Mesothelial cell of epicardium (in vitro differentiated cells): ENCODE measurements at regions not wholly inside any gene's neighbourhood (a gene's known extent, or its start where the extent isn't known, plus 50 kb on each side); places are given as distances from the start of the nearest gene placed in this dataset.

Source experiments
- DNase-seq, 2 experiments: peaks; one replicate each; pipeline ENCODE4 v3.0.0; 2021; ENCODE audit warnings: low spot score in 2 of 2; ENCODE audit not compliant: unreplicated experiment in 2 of 2
- H3K27ac Mint-ChIP-seq: 2 replicates; pipeline ENCODE4 v1.8.0; 2021; ENCODE audit warnings: mixed read lengths
- H3K27me3 Mint-ChIP-seq: 2 replicates; pipeline ENCODE4 v1.8.0; 2021; ENCODE audit warnings: low read depth, mixed read lengths
- H3K36me3 Mint-ChIP-seq: 2 replicates; pipeline ENCODE4 v1.8.0; 2021; ENCODE audit warnings: mixed read lengths
- H3K4me1 Mint-ChIP-seq: 2 replicates; pipeline ENCODE4 v1.8.0; 2021; ENCODE audit warnings: mixed read lengths
- H3K4me3 Mint-ChIP-seq: 2 replicates; pipeline ENCODE4 v1.8.0; 2021; ENCODE audit warnings: mild to moderate bottlenecking, moderate library complexity, mixed read lengths
- H3K9me3 Mint-ChIP-seq: 2 replicates; pipeline ENCODE4 v1.8.0; 2021; ENCODE audit warnings: mixed read lengths
- TF ChIP-seq, protein P1 (sequence below): fragments of 200-600 bp; sonication (generic); IDR thresholded peaks from one replicate; pipeline ENCODE4 v1.5.0; 2021; ENCODE audit warnings: antibody characterized with exemption; ENCODE audit not compliant: unreplicated experiment

DNA sequence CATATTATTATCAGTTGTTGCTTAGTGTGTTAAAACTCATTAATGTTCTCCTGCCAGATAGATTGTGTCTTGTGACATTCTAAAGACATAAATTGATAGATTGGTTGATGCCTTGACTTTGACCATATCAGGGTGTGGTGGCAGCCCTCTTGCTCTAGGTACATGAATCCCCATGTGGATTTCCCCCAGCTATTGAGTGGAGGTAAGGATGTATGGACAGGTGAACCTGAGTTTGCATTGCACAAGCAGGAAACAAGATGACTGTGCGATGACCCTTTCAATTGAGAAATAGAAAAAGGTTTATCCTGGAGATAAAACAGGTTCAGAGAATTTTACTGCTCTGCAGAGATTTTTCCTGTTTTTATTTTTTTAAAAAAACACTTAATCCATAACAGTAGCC lies 619.2 kb downstream of the SPRY1 start:
- no peaks in the 10 kb centered on the region for H3K36me3 Mint-ChIP-seq
- peaks cover 24% of the 10 kb centered on the region for H3K4me1 Mint-ChIP-seq
- H3K27ac Mint-ChIP-seq, result no peak overlapping the region
- no peak for DNase-seq
- peaks cover 22% of the 10 kb centered on the region for H3K9me3 Mint-ChIP-seq
- no peak overlapping the region for H3K4me3 Mint-ChIP-seq
- TF ChIP-seq, protein P1, sequence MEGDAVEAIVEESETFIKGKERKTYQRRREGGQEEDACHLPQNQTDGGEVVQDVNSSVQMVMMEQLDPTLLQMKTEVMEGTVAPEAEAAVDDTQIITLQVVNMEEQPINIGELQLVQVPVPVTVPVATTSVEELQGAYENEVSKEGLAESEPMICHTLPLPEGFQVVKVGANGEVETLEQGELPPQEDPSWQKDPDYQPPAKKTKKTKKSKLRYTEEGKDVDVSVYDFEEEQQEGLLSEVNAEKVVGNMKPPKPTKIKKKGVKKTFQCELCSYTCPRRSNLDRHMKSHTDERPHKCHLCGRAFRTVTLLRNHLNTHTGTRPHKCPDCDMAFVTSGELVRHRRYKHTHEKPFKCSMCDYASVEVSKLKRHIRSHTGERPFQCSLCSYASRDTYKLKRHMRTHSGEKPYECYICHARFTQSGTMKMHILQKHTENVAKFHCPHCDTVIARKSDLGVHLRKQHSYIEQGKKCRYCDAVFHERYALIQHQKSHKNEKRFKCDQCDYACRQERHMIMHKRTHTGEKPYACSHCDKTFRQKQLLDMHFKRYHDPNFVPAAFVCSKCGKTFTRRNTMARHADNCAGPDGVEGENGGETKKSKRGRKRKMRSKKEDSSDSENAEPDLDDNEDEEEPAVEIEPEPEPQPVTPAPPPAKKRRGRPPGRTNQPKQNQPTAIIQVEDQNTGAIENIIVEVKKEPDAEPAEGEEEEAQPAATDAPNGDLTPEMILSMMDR, result no peak
- H3K27me3 Mint-ChIP-seq, result no peaks in the 10 kb centered on the region

DNA sequence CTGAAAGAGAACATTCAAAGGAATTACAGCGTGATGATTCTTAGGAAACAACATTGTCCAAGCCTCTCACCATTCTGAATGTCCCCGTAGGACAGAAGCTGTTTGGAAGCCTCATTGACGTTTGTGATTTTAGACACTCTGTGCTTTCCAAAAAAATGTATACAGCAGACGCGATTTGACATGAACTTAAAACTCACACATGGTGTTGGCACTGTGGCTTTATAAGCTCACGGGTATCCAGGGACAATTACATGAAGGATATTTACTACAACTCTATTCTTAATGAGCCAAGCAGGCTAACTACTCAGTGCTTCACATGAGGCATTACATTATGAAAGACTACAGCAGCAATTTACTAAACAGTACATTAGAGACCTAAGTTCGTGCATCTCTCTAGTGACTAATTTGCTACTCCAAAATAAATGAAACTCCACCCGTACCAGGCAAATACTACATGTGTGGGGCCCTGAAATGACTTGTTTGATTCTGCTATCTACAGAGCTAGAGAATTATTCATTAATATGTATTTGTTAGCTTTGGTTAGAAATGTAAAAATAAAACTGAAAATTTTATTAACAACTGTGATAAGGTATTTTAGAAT lies 620.7 kb downstream of the SPRY1 start:
- Mint-ChIP-seq H3K4me3 (no peak overlapping the region), H3K9me3 (peaks cover 17% of the 10 kb centered on the region), H3K27ac (no peak overlapping the region), H3K36me3 (no peaks in the 10 kb centered on the region), H3K27me3 (no peaks in the 10 kb centered on the region), H3K4me1 (peaks cover 24% of the 10 kb centered on the region)
- DNase-seq, result no peak
- TF ChIP-seq, protein P1, result no peak

DNA sequence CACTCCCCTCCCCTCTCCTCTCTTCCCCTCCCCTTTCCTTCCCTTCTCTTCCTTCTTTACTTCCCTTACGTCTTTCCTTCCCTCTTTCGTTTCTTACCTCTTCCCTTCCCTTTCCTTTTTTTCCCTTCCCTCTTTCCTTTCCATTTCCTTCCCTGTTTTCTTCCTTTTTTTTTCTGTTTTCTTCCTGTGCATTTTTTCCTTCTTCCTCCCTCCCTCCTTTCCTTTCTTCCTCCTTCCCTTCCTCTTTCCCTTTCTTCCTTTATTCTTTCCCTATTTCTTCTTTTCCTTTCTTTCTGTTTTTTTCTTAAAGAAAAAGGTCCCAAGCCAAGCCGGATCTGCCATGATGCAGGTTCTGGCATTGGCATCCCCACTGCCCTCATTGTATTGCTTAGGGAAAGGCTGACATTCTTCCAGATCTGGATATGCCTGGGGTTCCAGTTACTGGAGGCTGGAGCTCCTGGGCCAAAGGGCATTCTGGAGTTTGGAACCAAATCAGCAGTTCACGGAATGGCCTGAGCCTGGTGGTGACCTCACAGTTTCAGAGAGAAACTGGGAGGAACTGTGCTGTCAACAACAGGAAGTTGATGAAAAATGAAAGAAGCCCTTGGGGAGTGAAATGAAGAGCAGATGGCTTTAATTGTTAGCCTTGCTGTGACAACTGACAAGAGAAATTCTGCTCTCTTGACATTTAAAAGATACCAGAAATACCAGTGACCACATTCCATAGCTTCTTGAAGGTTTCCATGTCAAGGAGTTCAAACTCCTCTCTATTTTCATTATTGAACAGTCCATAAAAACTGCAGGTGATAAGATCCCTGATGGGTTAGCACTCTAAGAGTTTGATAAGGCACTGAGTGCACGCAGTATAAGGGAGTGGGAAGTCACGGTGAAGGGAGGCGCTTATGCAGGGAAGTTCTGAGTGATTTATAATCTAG lies 622.1 kb downstream of the SPRY1 start:
- peaks cover 8% of the 10 kb centered on the region for H3K9me3 Mint-ChIP-seq
- TF ChIP-seq, protein P1, result no peak
- DNase-seq, result no peak
- H3K4me3 Mint-ChIP-seq, result no peak overlapping the region
- no peaks in the 10 kb centered on the region for H3K36me3 Mint-ChIP-seq
- peak overlapping the region; percentile 90 for H3K27ac Mint-ChIP-seq
- no peaks in the 10 kb centered on the region for H3K27me3 Mint-ChIP-seq
- H3K4me1 Mint-ChIP-seq, result peaks cover 24% of the 10 kb centered on the region

- no peaks in the 10 kb centered on the region for H3K36me3 Mint-ChIP-seq
- peaks cover 25% of the 10 kb centered on the region for H3K4me1 Mint-ChIP-seq
- H3K9me3 Mint-ChIP-seq, result peaks cover 8% of the 10 kb centered on the region
- H3K27me3 Mint-ChIP-seq, result no peaks in the 10 kb centered on the region
- H3K27ac Mint-ChIP-seq, result peak overlapping the region; percentile 37
- no peak for DNase-seq
- TF ChIP-seq, protein P1, result no peak
- H3K4me3 Mint-ChIP-seq, result no peak overlapping the region
Measured at GRCh38 chr4:124019749-124020549, 623.4 kb downstream of the SPRY1 start.

- H3K27me3 Mint-ChIP-seq, result no peaks in the 10 kb centered on the region
- no peak for DNase-seq
- TF ChIP-seq, protein P1, result no peak
- peaks cover 7% of the 10 kb centered on the region for H3K36me3 Mint-ChIP-seq
- peaks cover 18% of the 10 kb centered on the region for H3K9me3 Mint-ChIP-seq
- H3K4me3 Mint-ChIP-seq, result no peak overlapping the region
- H3K27ac Mint-ChIP-seq, result no peak overlapping the region
- H3K4me1 Mint-ChIP-seq, result peaks cover 30% of the 10 kb centered on the region
Measured at GRCh38 chr4:124025000-124025399, 628.4 kb downstream of the SPRY1 start.
